HEK293 (cell line): ENCODE measurements at regions not wholly inside any gene's neighbourhood (a gene's known extent, or its start where the extent isn't known, plus 50 kb on each side); places are given as distances from the start of the nearest gene placed in this dataset.

Experiments used
- CTCF ChIA-PET: fragments of 350-600 bp; formaldehyde crosslinking; extraction: SDS; loops from one replicate; lab custom pipeline; 2021; ENCODE audit warnings: antibody characterized with exemption; lab: Yijun Ruan, JAX
- POLR2A ChIA-PET: fragments of 300-600 bp; formaldehyde crosslinking; extraction: SDS; loops from one replicate; lab custom pipeline; 2020; ENCODE audit warnings: antibody characterized with exemption, inconsistent platforms; lab: Yijun Ruan, JAX
- H3K27ac ChIP-seq: fragments of 200-500 bp; sonication (Bioruptor generic); 2 replicates; pipeline ENCODE4 v1.5.1; 2014; ENCODE audit warnings: low read depth, low read length, control low read depth, inconsistent platforms; ENCODE audit errors: extremely low read depth
- H3K36me3 ChIP-seq, 2 experiments: fragments of 200-500 bp in 1 of 2; sonication (Bioruptor generic) in 1 of 2; 1 replicate in 1 of 2; 2 replicates in 1 of 2; pipeline ENCODE4 v1.5.1; 2014 to 2017; ENCODE audit warnings: inconsistent platforms in 2 of 2, low read length in 2 of 2; ENCODE audit not compliant: control insufficient read depth in 2 of 2, insufficient read depth in 1 of 2
- H3K4me1 ChIP-seq: fragments of 200-500 bp; sonication (Bioruptor generic); 2 replicates; pipeline ENCODE4 v1.5.1; 2014; ENCODE audit warnings: mild to moderate bottlenecking, low read length, inconsistent platforms; ENCODE audit not compliant: control insufficient read depth, insufficient read depth
- H3K4me3 ChIP-seq: 2 replicates; pipeline ENCODE4 v1.5.1; 2011; ENCODE audit warnings: low read depth, mild to moderate bottlenecking, control low read depth, low read length, moderate library complexity
- H3K9me3 ChIP-seq: fragments of 200-500 bp; sonication (Bioruptor generic); 2 replicates; pipeline ENCODE4 v1.5.1; 2014; ENCODE audit warnings: low read depth, low read length, inconsistent platforms; ENCODE audit not compliant: control insufficient read depth, insufficient read depth
- BCL11B ChIP-seq: fragments of 450-650 bp; formaldehyde crosslinking; IDR thresholded peaks from 2 replicates; pipeline ENCODE4 v1.5.1; 2016; ENCODE audit warnings: low read depth, missing biosample characterization, missing genetic modification characterization
- GFI1B ChIP-seq: fragments of 450-650 bp; formaldehyde crosslinking; IDR thresholded peaks from 2 replicates; pipeline ENCODE4 v1.5.1; 2016; ENCODE audit warnings: missing biosample characterization, missing genetic modification characterization
- OSR2 ChIP-seq: fragments of 450-650 bp; formaldehyde crosslinking; IDR thresholded peaks from 2 replicates; pipeline ENCODE4 v1.5.1; 2016; ENCODE audit warnings: missing biosample characterization, missing genetic modification characterization
- PATZ1 ChIP-seq: fragments of 450-650 bp; formaldehyde crosslinking; IDR thresholded peaks from 2 replicates; pipeline ENCODE4 v1.5.1; 2016; ENCODE audit warnings: missing biosample characterization, missing genetic modification characterization
- PRDM1 ChIP-seq: fragments of 450-650 bp; formaldehyde crosslinking; IDR thresholded peaks from 2 replicates; pipeline ENCODE4; 2016; ENCODE audit warnings: missing biosample characterization, missing genetic modification characterization
- SCRT2 ChIP-seq: fragments of 450-650 bp; formaldehyde crosslinking; IDR thresholded peaks from 2 replicates; pipeline ENCODE4 v1.5.1; 2016; ENCODE audit warnings: missing biosample characterization, missing genetic modification characterization
- ZBTB8A ChIP-seq: fragments of 450-650 bp; formaldehyde crosslinking; IDR thresholded peaks from 2 replicates; pipeline ENCODE4 v1.5.1; 2016; ENCODE audit warnings: missing biosample characterization, missing genetic modification characterization
- ZFP37 ChIP-seq: fragments of 450-650 bp; formaldehyde crosslinking; IDR thresholded peaks from 2 replicates; pipeline ENCODE4 v1.5.1; 2016; ENCODE audit warnings: missing biosample characterization, missing genetic modification characterization
- ZNF148 ChIP-seq: fragments of 450-650 bp; formaldehyde crosslinking; IDR thresholded peaks from 2 replicates; pipeline ENCODE4 v1.5.0; 2017; ENCODE audit warnings: missing biosample characterization, missing genetic modification characterization, borderline replicate concordance
- ZNF174 ChIP-seq: fragments of 450-650 bp; formaldehyde crosslinking; IDR thresholded peaks from 2 replicates; pipeline ENCODE4 v1.5.0; 2017; ENCODE audit warnings: missing biosample characterization, mild to moderate bottlenecking, missing genetic modification characterization
- ZNF221 ChIP-seq: fragments of 450-650 bp; formaldehyde crosslinking; IDR thresholded peaks from 2 replicates; pipeline ENCODE4 v1.5.1; 2017; ENCODE audit warnings: missing biosample characterization, missing genetic modification characterization, borderline replicate concordance
- ZNF23 ChIP-seq: fragments of 450-650 bp; formaldehyde crosslinking; IDR thresholded peaks from 2 replicates; pipeline ENCODE4 v1.5.1; 2016; ENCODE audit warnings: missing biosample characterization, missing genetic modification characterization, borderline replicate concordance
- ZNF26 ChIP-seq: fragments of 450-650 bp; formaldehyde crosslinking; IDR thresholded peaks from 2 replicates; pipeline ENCODE4 v1.5.1; 2016; ENCODE audit warnings: missing biosample characterization, missing genetic modification characterization
- ZNF266 ChIP-seq: fragments of 450-650 bp; formaldehyde crosslinking; IDR thresholded peaks from 2 replicates; pipeline ENCODE4 v1.5.1; 2016; ENCODE audit warnings: missing biosample characterization, missing genetic modification characterization, low read depth
- ZNF335 ChIP-seq: fragments of 450-650 bp; formaldehyde crosslinking; conservative IDR thresholded peaks from 2 replicates; pipeline ENCODE4 v1.5.1; 2016; ENCODE audit warnings: missing biosample characterization, missing genetic modification characterization
- ZNF366 ChIP-seq: fragments of 450-650 bp; formaldehyde crosslinking; conservative IDR thresholded peaks from 2 replicates; pipeline ENCODE4 v1.5.1; 2016; ENCODE audit warnings: missing biosample characterization, missing genetic modification characterization
- ZNF404 ChIP-seq: fragments of 450-650 bp; formaldehyde crosslinking; IDR thresholded peaks from 2 replicates; pipeline ENCODE4 v1.5.1; 2017; ENCODE audit warnings: missing biosample characterization, missing genetic modification characterization
- ZNF544 ChIP-seq: fragments of 450-650 bp; formaldehyde crosslinking; IDR thresholded peaks from 2 replicates; pipeline ENCODE4 v1.5.0; 2017; ENCODE audit warnings: missing biosample characterization, missing genetic modification characterization
- ZNF548 ChIP-seq: fragments of 450-650 bp; formaldehyde crosslinking; IDR thresholded peaks from 2 replicates; pipeline ENCODE4 v1.5.1; 2016; ENCODE audit warnings: missing biosample characterization, missing genetic modification characterization
- ZNF561 ChIP-seq: fragments of 450-650 bp; IDR thresholded peaks from 2 replicates; pipeline ENCODE4 v1.5.1; 2018; ENCODE audit warnings: missing biosample characterization, missing genetic modification characterization, borderline replicate concordance
- ZNF596 ChIP-seq: fragments of 450-650 bp; IDR thresholded peaks from 2 replicates; pipeline ENCODE4 v1.5.0; 2018; ENCODE audit warnings: missing biosample characterization, mild to moderate bottlenecking, missing genetic modification characterization, moderate library complexity
- ZNF610 ChIP-seq: fragments of 450-650 bp; formaldehyde crosslinking; IDR thresholded peaks from 2 replicates; pipeline ENCODE4 v1.5.1; 2016; ENCODE audit warnings: missing biosample characterization, missing genetic modification characterization, borderline replicate concordance
- ZNF626 ChIP-seq: fragments of 450-650 bp; sonication (Bioruptor Pico); formaldehyde crosslinking; IDR thresholded peaks from 2 replicates; pipeline ENCODE4 v1.5.1; 2018; ENCODE audit warnings: missing biosample characterization, missing genetic modification characterization, inconsistent platforms
- ZNF76 ChIP-seq: fragments of 450-650 bp; formaldehyde crosslinking; IDR thresholded peaks from 2 replicates; pipeline ENCODE4; 2016; ENCODE audit warnings: low read depth, missing biosample characterization, missing genetic modification characterization, borderline replicate concordance
- ZNF791 ChIP-seq: fragments of 450-650 bp; formaldehyde crosslinking; IDR thresholded peaks from 2 replicates; pipeline ENCODE4 v1.5.1; 2016; ENCODE audit warnings: missing biosample characterization, missing genetic modification characterization
- ZNF837 ChIP-seq: fragments of 450-650 bp; formaldehyde crosslinking; IDR thresholded peaks from 2 replicates; pipeline ENCODE4 v1.5.1; 2016; ENCODE audit warnings: missing biosample characterization, missing genetic modification characterization

GRCh38 chr4:96649536-96649935, 809.6 kb downstream of the PDHA2 start:
- Histone ChIP-seq H3K36me3 (no peaks in the 10 kb centered on the region), H3K9me3 (no peaks in the 10 kb centered on the region), H3K27ac (no peak overlapping the region), H3K4me1 (no peaks in the 10 kb centered on the region), H3K4me3 (no peak overlapping the region)
- ChIA-PET CTCF (no interaction called here), POLR2A (no interaction called here)
- TF ChIP-seq SCRT2 (tag by site-specific recombination), result no peak
- TF ChIP-seq ZNF26 (tag by site-specific recombination), result no peak
- no peak for TF ChIP-seq ZNF404 (tag by site-specific recombination)
- no peak for TF ChIP-seq ZNF596
- TF ChIP-seq ZNF174 (tag by site-specific recombination), result no peak
- no peak for TF ChIP-seq ZNF837
- no peak for TF ChIP-seq ZNF148 (tag by site-specific recombination)
- TF ChIP-seq ZNF335 (tag by site-specific recombination), result no peak
- no peak for TF ChIP-seq ZNF544 (tag by site-specific recombination)
- TF ChIP-seq OSR2 (tag by site-specific recombination), result no peak
- no peak for TF ChIP-seq GFI1B (tag by site-specific recombination)
- no peak for TF ChIP-seq ZNF610 (tag by site-specific recombination)
- no peak for TF ChIP-seq PRDM1 (tag by site-specific recombination)
- TF ChIP-seq BCL11B (tag by site-specific recombination), result no peak
- TF ChIP-seq ZNF561 (tag by site-specific recombination), result no peak
- TF ChIP-seq ZBTB8A (tag by site-specific recombination), result no peak
- no peak for TF ChIP-seq ZNF626
- TF ChIP-seq ZNF548, result no peak
- no peak for TF ChIP-seq ZNF791
- no peak for TF ChIP-seq ZFP37 (tag by site-specific recombination)

- ChIA-PET CTCF (no interaction called here), POLR2A (no interaction called here)
- Histone ChIP-seq H3K4me3 (no peak overlapping the region), H3K36me3 (no peaks in the 10 kb centered on the region), H3K27ac (no peak overlapping the region), H3K4me1 (no peaks in the 10 kb centered on the region), H3K9me3 (no peaks in the 10 kb centered on the region)
- TF ChIP-seq ZNF266 (tag by site-specific recombination), result no peak
- TF ChIP-seq ZNF366, result no peak
- no peak for TF ChIP-seq ZNF76 (tag by site-specific recombination)
- no peak for TF ChIP-seq ZNF221 (tag by site-specific recombination)
- no peak for TF ChIP-seq PATZ1
- TF ChIP-seq ZNF23, result no peak
Observed at GRCh38 chr4:96652158-96652557, 812.3 kb downstream of the PDHA2 start.
